ENCODE measurements at regions not wholly inside any gene's neighbourhood (a gene's known extent, or its start where the extent isn't known, plus 50 kb on each side); places are given as distances from the start of the nearest gene placed in this dataset.

DNA sequence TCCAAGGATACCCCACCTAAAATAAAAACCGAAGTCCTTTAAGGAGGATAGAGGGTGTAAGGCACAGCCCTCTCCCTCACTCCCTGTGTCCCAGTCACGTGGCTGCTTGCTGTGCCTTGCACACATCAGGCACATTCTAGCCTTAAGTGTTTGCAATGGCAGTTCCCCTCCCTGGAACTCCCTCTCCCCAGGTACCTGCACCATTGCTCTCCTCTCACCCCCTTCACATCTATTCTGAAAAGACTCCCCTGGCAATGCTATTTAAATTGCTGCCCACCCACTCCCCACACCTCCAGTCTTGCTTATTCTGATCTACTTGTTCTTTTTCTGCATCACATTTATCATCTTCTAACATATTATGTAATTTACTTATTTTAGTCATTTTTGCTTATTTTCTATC is 91.6 kb upstream of the LNX1 start:
- DNase-seq: no peak

GRCh38 chr4:53682196-53682595 is 90.9 kb upstream of the LNX1 start:
- no peak for DNase-seq

- no peak for DNase-seq
Observed at GRCh38 chr4:53680598-53680997, 89.3 kb upstream of the LNX1 start.

DNA sequence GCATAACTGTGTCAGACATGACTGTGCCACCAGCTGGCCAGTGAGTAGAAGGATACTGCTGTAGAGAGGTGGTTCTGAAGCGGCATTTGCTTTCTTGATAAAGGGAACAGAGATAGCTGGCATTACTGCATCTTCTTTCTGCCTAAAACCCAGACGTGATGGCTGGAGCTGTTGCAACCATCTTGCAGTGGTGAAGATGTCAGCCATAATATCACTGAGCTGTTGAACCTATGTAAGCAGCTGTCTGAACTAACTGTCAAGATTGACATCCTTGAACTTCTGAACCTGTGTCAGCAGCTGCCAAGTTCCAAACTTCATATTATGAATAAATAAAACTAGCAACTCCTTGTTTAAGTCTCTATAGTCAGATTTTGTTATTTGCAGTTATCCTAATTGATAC is 88.9 kb upstream of the LNX1 start:
- no peak for DNase-seq

DNA sequence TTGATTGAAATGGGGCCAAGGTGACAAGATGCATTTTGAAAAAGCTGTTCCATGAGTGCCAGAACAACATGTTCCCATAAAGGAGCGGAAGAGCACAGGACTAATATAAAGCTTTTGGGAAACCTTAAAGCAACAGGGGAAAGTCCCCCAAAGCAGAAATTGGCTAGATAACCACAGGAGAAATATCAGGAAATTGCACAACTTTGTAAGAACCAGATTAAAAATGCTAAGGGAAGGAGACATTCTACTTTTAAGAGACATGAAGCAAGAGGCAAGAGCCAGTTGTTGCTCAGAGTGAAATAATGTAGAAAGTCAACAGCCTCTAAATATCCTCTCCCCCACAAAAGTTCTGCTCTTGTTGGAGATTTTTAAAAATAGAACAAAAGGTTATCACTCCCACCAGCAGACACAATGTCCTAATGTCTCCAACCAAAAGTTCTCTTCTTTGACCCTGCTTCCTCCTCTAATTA is 85.2 kb upstream of the LNX1 start:
- no peak for DNase-seq

GRCh38 chr4:53674903-53675302 is 83.6 kb upstream of the LNX1 start:
- DNase-seq: no peak

DNA sequence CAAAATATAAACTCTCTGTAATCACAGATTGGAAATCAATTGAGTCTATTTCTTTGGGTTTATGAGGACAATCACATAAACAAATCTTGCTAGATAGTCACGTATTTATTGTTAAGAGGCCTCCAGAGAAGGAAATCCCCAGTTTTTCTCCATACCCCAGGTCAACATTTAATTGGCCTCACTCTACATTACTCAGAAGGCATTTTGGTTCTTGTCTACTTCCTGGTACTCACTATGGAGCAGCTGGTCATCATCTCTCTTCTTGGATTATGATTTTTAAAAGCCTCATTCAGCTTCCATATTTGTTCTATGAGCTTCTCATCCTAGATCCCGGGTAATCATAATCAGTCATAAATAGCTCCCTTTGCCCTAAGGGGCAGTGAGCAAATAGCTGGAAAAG is 81.6 kb upstream of the LNX1 start:
- DNase-seq: peak; percentile 3

GRCh38 chr4:53671757-53672156 is 80.5 kb upstream of the LNX1 start:
- peak; percentile 80 for DNase-seq

DNA sequence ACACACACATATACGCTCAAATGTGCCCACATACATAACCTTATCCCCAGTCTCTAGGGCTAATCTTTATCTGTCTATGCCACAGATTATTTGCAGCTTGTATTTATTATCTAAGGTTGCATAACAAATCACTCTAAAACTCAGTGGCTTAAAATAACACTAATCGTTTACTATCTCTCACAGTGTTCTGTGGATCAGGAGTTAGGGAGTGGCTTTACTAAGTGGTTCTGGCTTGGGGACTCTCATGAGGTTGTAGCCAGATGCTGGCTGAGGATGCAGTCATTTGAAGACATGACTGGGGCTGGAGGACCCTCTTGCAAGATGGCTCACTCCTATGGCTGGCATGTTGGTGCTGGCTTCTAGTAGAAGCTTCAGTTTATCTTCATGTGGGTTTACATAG is 68.5 kb upstream of the LNX1 start:
- no peak for DNase-seq

GRCh38 chr4:53659112-53659511 is 67.8 kb upstream of the LNX1 start:
- DNase-seq: no peak

DNA sequence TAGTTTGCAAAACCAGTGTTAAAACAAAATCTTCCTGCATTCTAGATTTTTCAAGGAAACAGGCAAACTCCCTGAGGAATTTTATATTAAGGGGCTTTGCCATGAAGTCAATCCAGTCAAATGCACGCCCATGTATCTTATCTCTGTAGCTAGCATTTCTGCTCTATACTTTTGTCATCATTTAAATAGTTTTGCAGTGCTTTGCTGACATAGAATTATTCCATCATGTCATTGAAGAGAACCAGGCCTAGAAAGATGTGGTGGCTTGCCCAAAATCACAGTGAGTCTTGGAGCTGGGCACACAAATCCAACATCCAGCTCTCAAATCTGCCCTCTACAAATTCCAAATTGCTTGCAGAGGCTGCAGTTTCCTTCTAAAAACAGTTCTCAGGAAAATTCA is 66.7 kb upstream of the LNX1 start:
- DNase-seq: no peak

DNA sequence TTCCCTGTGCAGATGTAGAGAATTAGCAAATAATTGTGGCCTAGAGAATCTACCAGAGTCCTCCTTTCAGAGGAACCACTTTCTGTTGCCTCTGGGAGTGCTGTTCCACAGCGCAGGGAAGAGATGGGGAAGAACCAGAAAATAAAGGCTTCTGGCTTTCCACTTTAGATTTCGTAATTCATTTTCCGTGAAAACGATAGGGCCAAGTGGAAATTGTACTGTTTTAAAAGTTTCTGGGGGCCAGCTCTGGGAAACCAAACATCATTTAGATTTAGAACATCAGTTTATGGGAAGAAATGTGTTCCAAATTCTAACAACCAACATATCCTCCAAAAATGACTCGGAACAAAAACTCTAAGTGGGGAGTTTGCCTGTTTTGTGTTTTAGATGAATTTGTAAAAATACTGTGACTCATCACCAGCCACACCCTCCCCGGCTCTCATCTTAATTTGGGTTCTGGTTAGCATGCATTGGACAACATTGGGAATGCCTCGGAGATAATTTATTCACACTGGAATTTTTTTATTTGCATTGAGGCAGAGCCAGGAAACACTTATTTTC is 65.2 kb upstream of the LNX1 start:
- DNase-seq: no peak

- DNase-seq: peak; percentile 51
Observed at GRCh38 chr4:53654300-53654758, 63.0 kb upstream of the LNX1 start.

DNA sequence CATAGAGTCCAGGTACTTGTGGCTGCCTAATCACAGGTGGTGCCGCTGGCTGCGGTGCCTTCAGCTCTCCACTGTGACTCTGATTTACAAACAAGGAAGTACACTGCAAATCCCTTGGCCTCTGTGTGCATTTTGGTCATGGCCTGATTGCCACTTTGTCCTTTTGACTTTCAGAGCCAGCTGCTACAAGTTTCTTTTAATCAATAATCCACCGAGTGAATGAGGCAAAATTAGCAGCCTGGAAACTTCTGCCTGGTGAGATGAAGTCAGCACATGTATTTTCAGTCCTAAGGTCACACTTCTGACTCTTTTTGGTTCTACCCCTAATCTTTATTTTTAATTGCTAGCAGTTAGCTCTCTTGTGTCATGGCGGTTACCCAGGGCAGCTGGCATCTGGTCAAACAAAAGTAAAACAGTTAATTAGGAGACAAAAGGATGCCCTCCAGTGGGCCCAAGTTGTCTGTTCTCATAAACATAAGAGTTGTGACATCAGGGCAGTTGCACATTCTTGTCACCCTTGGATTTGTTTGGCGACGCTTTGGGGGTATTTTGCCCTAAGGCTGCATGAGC is 62.3 kb upstream of the LNX1 start:
- peak; percentile 94 for DNase-seq

DNA sequence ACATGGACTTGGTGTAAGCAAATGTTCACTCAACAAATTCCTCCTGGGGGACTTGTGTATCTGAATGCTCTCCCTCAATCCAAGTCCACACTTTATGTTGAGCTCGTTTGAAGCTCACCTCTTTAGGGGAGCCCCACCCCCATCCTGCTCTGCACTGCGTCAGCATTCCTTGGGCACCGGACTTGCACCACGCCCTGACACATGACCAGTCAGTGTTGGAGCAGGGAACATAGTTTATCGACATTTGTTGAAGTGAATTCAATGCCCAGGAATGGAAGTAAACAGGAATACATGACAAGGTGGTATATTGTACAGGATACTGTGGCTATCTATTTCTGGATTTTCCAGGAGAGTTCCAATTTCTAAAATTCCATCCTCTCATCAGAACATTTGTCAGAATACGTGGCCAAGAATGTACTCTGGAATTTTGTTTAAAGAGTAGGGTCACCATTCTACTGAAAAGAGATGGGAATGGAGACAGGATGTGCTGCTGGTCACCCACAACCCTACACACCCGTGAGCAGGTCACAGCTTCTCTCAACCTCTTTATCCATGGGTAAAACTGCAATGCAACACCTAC is 60.0 kb upstream of the LNX1 start:
- no peak for DNase-seq

- DNase-seq: no peak
Observed at GRCh38 chr4:53649357-53649756, 58.1 kb upstream of the LNX1 start.

DNA sequence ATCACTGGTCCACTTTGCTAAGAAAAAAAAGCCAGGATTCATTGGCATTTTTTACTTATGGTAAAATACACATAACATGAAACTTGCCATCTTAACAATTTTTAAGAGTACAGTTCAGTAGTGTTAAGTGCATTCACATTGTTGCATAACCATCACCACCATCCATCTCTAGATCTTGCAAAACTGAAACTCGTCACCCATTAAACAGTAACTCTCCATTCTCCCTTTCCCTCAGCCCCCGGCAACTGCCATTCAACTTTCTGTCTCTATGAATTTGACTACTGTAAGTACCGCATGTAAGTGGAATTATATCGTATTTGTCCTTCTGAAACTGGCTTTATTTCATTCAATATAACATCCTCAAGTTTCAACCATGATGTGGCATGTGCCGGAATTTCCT is 56.3 kb upstream of the LNX1 start:
- no peak for DNase-seq

DNA sequence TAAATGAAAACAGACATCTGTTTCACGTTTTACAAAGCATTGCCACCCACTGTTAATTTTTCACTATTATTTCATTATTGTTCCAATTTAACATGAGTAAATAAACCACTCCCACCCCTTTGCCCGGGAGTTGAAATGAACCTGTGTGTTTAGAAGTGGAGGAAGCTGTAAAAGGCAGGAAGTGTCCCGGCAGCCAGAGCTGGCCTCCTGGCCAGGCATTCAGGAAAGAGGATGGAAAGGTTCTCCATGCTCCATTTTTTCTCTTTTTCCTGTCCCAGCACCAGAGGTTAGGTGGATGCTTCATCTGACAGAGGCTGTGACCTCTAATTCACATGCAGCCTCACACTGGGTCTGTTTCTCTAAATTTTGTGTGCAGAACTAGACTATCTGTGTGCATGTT is 55.5 kb upstream of the LNX1 start:
- DNase-seq: peak; percentile 85

- DNase-seq: no peak
Observed at GRCh38 chr4:53645108-53645507, 53.8 kb upstream of the LNX1 start.

- DNase-seq: peak; percentile 78
Observed at GRCh38 chr4:53644607-53645006, 53.3 kb upstream of the LNX1 start.
